Loucy (cell line): ENCODE measurements at regions not wholly inside any gene's neighbourhood (a gene's known extent, or its start where the extent isn't known, plus 50 kb on each side); places are given as distances from the start of the nearest gene placed in this dataset.
"Not testable (repeated sequence)": the region's sequence is repeated elsewhere in the genome, so short reads cannot be mapped to it uniquely, and the experiment has no call there.

ENCODE experiments used
- CTCF ChIP-seq: fragments of 200-600 bp; sonication (generic); conservative IDR thresholded peaks from 2 replicates; pipeline ENCODE4 v1.5.1; 2014; ENCODE audit warnings: mild to moderate bottlenecking, antibody characterized with exemption, low read length
- EZH2phosphoT487 ChIP-seq: fragments of 200-600 bp; IDR thresholded peaks from 2 replicates; pipeline ENCODE4 v1.6.1; 2018; ENCODE audit warnings: antibody characterized with exemption, mild to moderate bottlenecking, moderate library complexity, borderline replicate concordance

DNA sequence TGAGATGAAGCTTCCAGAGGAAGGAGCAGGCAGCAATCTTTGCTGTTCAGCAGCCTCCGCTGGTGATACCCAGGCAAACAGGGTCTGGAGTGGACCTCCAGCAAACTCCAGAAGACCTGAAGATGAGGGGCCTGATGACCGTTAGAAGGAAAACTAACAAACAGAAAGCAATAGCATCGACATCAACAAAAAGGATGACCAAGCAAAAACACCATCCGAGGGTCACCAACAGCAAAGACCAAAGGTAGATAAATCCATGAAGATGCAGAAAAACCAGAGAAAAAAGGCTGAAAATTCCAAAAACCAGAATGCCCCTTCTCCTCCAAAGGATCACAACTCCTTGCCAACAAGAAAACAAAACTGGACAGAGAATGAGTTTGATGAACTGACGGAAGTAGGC, 235.9 kb upstream of the NSMCE3 start:
- not testable (repeated sequence) for TF ChIP-seq CTCF, EZH2phosphoT487
